Superior temporal gyrus (tissue), 1 donor: ENCODE measurements at regions not wholly inside any gene's neighbourhood (a gene's known extent, or its start where the extent isn't known, plus 50 kb on each side); places are given as distances from the start of the nearest gene placed in this dataset.
A peak's percentile ranks its signal among the peaks of the same experiment; 100 is the strongest.

ENCODE experiments used
- DNase-seq: peaks from one replicate; pipeline ENCODE4 v3.0.0-alpha.2; 2016; ENCODE audit errors: extremely low spot score

- no peak for DNase-seq
Measured at GRCh38 chr20:63057171-63058117, 50.7 kb upstream of the BHLHE23 start.

- peak; percentile 10 for DNase-seq
Measured at GRCh38 chr20:63056236-63057170, 49.7 kb upstream of the BHLHE23 start.
